ENCODE measurements at regions not wholly inside any gene's neighbourhood (a gene's known extent, or its start where the extent isn't known, plus 50 kb on each side); places are given as distances from the start of the nearest gene placed in this dataset.

DNA sequence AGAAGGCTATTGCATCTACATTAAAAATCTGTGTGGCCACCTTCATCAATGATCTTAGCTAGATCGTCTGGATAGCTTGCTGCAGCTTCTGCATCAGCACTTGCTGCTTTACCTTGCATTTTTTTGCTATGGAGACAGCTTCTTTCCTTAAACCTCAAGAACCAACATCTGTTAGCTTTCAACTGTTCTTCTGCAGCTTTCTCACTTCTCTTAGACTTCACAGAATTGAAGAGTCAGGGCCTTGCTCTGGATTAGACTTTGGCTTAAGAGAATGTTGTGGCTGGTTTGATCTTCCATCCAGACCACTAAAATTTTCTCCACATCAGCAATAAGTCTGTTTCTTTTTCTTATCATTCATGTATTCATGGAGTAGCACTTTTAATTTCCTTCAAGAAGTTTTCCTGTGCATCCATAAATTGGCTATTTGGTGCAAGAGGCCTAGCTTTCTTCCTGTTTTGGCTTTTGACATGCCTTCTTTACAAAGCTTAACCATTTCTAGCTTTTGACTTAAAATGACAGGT lies 54.4 kb upstream of the MAP4K4 start (continued):
- TF ChIP-seq MAFK (IDR thresholded peaks at IDR 0.05; ENCODE audit: low read depth, low read length) (no peak), SP4 (IDR thresholded peaks at IDR 0.05; ENCODE audit: low read length) (no peak)

Data from H1 (cell line).